Left renal cortex interstitium (tissue), 4 donors: ENCODE measurements at regions not wholly inside any gene's neighbourhood (a gene's known extent, or its start where the extent isn't known, plus 50 kb on each side); places are given as distances from the start of the nearest gene placed in this dataset.
A peak's percentile ranks its signal among the peaks of the same experiment; 100 is the strongest.
"Not testable (repeated sequence)": the region's sequence is repeated elsewhere in the genome, so short reads cannot be mapped to it uniquely, and the experiment has no call there.

Experiments used
- DNase-seq, 4 donors: peaks; one replicate each; pipeline ENCODE4 v3.0.0-alpha.2; 2013; ENCODE audit warnings: low read depth in 4 of 4, low spot score in 2 of 4, missing footprints in 1 of 4

DNA sequence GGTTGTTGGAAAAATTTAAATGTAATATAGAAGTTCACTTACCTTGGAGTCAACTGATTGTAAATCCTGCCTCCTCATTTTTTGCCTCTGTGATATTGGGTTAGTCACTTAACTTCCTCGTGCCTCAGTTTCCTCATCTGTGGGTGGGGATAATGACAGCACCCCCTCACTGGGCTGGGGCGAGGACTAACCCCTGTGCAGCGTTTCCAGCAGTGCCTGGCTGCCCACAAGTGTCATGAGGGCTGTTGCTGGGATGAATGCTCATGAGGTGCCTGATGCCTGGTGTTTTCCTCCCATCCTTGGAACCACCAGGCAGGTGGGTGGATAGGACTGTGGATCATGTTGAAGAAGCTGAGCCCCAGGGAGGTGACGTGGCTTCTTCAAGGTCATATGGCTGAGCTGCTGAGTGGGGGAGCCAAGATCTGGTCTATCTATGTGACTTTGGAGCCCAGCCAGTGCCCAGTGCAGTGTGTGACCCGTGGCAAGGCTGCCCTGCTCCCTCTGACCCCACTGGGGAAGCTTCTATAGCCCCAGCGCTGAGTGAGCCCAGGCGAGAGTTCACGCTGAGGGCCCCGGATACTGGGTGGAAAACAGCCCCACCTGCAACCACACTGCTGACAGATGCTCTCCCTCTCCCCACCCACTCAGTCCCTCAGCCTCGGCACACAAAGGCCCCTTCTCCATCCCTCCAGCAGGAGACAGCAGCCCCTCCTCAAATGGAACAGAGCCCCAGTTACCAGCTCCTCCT lies 446.0 kb downstream of the PTPRU start:
- DNase-seq: no peak

DNA sequence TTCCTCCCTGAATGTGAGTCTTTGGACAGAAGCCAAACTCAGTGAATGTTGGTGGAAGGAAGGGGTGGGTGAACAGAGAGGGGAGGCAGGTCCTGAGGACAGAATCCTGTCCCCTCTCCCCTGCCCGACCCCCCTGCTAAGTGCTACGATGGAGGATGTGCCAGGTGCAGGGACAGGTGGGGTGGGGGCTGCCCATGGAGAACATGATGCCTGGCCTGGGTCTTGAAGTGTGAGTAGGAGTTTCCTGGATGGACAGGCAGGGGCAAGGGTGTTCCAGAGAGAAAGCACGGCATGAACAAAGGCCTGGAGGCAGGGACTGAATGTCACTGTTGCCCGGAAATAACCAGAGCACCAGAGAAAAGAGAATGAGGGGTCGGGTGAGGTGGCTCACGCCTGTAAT lies 445.1 kb downstream of the PTPRU start:
- DNase-seq: not testable (repeated sequence)

DNA sequence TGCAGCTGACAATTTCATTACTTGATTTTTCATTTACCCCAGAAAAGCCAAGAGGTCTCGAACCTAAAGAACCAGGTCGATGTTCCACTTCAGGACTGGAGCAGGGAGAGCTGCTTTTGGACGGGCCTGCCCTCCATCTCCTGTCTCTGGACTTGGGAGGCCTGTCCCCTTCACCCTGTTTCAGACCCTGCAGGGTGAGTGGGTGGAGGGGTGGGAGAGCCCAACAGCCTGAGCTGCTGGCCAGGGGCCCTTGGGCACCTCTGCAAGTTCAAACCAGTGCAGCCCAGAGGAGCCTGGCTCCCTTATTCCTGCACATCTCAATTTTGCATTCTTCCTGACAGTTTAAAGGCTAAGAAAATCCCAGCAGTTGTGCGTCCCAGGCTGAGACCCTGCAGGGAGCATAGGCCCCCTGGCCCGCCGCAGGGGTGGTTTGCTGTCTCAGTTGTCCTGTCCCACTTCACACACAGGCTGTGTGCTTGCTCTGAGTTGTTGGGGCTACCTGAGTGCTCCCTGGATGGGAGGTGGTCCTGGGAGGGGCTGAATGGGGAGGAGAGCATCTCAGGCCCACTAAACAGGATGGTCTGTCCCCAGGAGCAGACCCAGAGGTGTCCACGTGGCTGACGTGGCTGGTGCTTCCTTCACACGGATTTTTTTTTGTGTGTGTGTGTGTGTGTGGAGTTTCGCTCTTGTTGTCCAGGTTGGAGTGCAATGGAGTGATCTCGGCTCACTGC lies 443.7 kb downstream of the PTPRU start:
- DNase-seq: no peak

DNA sequence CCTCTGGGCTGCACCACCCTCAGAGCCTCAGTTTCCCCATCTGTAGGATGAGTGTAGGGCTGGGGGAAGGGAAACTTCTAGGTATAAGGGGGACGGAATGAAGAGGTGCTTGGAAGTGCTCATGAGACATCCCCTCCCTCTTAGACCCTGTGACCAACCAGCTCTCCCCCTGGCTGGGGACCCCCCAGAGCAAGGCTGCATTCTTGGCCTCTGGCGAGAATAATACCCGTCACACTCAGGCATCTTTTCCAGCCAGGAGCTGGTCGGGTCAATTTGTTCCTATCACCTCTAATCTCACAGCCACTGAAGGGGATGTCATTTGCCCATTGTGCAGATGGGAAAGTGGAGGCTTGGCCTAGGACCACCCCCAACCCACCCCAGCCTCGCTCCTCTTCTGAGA lies 443.0 kb downstream of the PTPRU start:
- no peak for DNase-seq

DNA sequence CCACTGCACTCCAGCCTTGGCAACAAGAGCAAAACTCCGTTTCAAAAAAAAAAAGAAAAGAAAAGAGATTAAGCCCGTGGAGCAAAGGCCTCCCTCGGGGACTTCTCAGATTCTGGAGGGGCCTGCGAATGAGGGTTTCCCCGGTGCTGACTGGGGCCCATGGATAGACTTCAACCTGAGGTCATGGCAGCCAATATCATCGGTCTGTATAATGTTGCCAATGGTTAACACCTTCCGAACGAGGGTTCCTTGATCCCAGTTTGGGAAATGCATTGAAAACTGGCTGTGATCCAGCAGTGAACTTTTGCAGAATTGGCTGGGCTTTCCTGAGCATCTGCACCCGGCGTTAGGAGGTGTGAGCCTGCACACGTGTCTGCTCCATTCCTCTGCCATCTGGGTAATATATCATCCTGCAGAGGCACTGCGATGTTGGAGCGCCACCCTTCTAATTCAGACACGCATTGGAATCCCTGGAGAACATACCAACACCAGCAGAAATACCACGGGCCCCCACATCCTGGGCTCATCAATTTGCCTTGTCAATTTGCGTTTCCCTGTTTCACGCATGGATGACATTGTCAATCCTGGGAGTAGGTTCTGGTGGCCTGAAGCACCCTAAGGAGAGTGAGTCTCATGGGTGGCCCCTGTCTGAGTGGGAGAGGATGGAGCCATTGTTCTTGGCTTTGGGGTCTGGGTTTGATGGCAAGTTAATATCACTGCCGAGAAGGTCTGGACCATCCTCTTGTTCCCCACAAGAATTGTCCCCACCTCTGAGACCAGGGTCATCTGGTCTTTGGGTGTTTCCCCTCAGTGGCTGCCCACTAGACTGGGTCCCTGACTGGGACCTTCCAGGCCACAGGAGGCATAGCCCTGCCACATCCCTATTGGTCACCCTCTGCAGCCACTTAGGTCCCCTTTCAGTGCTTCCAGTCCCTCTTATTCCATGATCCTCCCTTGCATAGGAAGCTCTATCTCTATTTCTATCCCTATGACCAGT lies 441.0 kb downstream of the PTPRU start:
- DNase-seq: no peak

DNA sequence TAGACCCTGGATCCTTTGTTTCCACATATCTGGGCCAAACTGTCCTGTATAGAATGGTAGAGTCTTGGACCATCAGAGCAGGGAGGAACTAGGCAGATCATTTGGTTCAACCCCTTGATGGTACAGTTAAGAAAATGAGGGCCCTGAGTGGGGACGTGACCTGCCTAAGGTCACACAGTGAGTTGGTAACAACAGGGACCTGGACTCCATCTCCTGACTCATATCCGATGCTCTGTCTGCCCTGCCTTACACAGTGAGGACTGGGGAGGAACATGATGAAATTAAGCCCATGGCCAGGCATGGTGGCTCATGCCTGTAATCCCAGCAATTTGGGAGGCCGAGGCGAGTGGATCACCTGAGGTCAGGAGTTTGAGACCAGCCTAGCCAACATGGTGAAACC lies 440.2 kb downstream of the PTPRU start:
- no peak for DNase-seq

DNA sequence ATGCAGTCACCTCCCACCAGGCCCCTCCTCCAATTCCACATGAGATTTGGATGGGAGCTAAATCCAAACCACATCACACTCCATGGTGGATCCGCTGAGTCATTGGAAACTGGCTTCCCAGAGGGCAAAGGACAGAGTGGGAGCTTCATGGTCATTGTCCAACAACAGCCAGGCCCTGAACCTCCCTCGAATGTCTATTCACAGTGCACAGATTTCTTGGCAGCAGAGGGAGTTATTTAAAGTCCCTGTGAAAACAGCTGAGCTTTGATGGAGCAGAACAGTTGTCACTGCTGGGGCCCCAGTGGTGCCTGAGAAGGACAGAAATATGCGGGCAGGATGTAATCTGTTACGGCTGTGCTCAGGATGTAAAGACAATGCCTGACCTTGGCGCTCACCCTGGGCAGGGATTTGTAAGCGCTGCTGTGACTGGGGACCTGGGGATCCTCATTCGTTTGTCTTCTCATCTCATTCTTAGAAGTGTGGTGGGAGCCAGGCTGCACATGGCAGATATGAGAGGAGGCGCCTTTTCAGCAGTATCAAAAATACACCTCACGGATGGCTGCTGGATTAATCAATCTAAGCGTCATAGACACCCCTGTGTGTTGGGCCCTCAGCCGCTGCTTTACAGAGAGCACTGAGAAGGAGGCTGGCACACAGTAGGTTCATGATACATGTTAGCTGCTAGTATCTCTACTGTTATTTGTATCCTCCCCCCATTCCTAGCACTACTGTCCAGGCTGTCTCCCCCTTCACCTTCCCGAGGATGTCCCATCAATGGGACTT lies 439.4 kb downstream of the PTPRU start:
- DNase-seq: peak in 1 of 4 donors; percentile 3

DNA sequence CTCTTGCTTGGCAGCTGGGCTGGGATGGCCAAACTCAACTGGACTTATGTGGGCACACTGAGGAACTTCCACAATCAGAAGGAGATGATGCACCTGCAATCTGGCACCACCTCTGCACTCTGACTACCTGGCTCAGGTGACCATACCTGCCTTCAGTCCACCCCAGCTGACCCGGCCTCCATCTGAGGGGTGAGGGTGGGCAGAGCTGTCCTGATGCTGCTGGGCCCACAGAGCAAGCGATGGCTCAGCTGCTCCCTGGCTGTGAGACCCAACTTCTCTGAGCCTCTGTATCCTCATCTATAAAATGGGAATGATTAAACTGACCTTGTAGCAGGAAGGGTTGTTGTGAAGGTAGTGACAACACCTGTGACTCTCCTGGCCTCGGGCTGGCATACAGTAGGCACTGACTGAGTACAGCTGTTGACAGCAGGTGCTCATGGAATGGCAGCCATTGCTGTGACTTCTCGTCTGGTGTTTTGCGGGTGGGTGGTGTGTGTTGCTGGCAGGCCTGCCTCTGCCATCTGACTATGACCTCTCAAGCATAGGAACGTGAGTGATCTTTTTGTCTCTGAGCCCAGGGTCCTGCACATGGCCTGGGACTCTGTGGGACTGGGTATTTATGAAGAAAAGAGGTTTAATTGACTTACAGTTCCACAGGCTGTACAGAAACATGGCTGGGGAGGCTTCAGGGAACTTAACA lies 438.5 kb downstream of the PTPRU start:
- DNase-seq: no peak

DNA sequence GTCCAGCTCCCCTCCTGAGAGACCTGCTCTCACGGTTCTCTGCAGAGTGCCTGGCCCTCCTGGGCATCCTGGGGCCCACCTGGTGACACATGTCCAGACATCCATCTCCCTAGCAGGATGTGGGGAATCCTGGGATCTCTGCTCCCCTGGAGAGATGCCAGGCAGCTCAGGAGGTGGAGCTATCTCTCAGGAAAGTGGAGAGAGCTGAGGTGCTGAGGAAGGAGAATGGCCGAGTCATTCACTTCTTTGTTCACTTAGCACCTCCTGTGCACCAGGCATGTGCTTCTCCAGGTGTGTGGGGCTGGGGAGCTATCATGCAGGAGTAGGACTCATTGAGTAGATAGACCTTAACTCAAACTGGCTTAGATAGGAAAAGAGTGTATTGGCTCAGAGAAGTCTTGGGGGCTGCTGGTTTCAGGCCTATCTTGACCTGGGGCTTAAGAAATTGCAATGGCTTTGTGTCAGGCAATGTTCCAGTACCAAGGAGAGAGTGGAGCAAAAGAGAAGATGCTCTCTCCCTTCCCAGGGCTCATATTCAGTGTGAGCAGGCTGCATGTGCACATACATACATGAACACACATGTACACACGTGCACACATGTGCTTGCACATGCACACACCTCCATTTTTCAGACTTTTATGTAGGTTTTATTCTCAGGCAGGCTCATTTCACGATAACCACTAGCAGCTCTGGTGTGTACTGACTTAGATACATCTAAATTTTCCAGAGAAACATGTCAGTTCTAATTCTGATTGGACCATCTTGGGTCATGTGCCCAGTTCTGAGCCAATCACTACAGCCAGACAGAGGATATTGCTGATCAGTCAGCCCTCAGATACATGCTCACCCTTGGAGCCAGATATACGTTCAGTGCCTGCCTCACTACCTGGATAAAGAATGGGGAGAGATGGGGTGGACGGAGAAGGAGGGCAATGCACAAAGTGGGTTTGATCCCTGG lies 437.6 kb downstream of the PTPRU start:
- no peak for DNase-seq

DNA sequence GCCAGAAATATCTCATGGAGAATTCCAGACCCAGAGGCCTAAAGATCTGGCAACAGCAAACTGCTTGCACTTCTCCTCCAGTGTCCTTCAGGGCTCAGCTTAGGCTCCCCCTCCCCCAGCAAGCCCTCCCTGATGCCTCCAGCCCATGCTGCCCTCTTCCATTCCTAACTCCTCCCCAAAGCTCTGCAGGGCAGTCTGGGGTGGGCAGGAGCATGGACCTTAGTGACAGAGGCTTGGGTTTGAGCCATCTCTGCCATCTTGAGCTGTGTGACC lies 436.8 kb downstream of the PTPRU start:
- DNase-seq: no peak

DNA sequence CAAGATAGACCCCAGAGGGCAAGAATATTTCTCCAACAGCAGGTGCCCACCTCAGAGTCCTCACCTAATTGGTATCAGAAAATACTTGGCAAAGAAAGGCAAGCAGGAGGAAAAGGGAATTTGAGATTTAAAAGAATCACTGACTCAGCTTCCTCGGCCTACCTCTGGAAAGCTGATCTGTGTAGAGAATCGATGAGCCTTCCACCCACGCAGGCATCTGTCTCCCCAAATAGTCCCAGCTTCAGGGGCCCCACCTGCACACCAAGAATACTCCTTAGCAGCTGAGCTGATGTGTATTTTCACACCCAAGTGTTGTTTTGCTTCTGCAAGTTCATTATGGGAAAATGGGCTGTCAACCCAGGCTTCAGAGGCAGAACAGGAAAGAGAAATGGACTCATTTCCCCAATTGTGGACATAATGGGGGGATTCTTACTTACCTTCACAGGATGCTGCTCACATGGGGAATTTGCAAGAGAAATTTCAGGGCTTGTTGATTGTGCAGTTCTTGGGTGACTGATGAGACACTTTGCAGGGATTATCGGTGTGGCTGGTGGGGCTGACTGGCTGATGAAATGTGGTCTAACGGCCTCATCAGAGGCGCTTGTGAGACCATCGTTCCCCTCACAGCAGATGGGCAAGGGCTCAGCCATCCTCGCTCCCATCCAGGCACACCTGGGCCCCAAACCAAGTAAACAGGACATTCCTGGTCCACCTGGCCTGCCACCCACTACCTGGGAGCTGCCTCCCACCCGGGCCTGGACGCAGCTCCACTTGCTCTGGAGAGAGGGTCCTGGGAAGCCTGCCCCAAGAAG lies 436.3 kb downstream of the PTPRU start:
- DNase-seq: no peak

DNA sequence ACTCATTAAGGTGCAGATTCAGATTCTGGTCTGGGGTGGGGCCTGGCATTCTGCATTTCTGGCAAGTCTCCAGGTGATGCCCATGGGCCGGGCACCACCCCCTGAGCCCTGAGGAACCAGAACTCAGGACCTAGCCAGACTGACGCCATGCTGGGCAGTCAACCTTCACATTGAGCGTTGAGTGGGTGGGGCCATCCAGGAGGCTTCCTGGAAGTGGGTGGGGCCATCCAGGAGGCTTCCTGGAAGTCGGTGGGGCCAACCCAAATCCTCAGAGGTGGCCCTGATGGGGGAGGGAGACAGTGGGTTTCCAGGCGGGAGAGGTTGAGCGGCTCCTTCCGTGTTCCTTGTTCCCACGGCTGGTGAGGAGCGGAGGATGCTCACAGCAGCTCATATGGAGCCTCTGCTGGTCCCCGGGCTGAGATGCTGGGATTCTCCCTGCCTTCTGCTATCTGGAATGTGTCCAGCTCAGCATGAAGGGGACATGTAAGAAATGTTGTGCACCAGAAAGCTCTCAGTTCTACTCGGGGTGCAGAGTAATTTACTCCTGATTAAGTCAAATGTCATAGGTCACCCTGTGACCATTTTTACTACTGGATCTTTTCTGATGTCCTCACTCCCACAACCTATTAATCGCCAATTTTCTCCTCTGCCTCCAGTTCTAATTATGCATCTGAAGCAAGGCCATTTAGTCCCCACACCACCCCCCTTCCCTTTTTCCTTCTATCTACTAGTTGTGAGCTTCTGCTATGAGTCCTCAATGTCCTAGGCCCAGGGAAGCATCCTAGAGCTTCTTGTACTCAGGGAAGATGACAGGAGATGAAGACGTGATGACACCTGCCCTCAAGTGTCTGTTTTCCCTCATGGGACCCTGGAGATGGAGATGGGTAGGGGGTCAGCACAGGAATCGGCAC lies 435.4 kb downstream of the PTPRU start:
- DNase-seq: no peak

DNA sequence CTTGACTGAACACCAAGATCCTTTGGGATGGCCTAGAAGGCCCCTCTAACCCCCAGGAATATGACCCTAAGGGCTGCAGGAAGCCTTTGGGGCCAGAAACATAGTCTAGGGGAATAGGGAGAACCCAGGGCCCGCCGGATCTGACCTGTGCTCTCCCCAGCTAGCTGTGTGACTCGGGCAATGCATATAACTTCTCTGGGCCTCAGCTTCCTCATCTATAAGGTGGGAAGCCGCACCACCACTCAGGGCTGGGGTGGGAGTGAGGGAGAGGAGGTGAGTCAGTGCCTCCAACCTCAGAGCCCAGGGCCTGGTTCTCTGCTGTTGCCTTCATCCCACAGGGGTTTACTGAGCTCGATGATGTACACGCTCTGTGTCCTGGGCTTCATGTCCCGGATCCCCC lies 434.4 kb downstream of the PTPRU start:
- no peak for DNase-seq

DNA sequence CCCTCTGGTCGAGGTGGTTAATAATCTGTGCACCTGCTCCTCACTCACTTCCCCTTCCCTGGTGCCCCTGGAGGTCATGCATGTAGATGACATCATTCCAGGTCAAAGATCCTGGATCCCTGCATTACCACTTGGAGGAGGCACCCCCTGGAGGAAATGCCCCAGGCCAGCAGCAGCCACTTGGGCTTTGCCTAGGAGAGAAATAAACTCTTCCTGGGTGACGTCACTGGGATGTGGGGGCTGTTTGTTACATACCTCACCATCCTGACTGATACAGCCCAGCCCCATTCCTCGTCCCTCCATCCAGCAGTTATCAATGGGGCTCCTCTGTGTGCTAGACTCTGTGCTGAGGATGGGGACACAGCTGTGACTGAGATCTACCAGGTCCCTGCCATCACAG lies 433.6 kb downstream of the PTPRU start:
- no peak for DNase-seq

DNA sequence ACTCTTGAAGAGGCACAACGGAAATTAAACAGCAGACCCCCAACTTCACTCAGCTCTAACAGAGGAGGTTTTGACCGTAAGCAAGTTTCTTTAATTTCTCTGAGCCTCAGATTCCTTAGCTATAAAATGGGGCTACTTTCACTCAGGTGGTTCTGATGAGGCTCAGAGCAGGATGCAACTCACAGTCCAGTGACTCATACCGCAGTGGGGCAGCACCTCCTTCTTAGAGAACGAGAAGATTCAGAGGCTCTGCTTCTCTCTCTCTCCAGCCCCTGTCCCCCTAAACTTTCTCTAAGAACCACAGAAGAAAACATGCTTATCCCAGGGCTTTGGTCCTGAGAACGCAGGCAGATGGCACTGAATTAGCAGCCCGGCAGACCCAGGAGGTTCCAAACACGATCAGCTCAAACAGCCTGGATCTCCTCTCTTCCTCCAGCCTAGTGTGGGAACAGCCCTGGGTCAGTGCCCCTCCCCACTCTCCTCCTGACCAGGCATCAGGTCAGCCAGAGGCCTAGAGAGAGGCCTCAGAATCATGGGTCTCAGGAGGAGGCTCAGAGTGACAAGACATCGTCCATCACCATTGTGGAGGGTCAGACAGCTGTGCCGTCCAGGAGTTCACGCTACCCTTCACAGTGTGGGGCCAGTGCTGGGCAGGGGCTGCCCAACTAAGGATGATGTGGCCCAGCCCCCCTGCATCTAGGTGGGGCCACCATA lies 433.0 kb downstream of the PTPRU start:
- no peak for DNase-seq

DNA sequence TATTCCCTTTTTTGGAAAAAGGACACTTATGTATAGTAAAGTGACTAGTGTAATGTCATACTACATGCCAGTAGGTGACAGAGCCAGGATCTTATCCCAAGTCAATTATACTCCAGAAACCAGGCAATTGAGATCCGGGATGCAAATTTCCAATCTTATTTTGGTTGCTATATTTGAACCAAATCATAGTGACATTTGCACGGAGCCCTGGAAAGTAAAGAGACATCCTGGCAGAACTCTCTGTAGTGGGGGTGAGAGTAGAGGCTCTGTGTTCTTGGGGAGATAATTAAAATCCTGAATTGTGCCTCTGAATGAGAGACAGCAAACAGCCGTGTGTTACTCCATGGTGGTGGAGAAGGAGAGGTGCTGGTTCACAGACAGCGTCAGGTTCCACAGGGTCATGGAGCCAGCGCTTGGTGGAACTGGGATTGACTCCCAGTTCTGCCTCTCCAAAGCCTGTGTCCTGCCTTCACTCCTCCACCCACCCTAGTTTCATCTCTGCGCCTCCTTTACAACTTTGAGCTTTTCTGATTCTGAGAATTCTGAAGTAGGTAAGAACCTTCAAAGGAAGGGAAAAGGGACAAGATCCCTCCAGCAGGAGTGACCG lies 432.3 kb downstream of the PTPRU start:
- no peak for DNase-seq
